ENCODE measurements at regions not wholly inside any gene's neighbourhood (a gene's known extent, or its start where the extent isn't known, plus 50 kb on each side); places are given as distances from the start of the nearest gene placed in this dataset.
"Not testable (repeated sequence)": the region's sequence is repeated elsewhere in the genome, so short reads cannot be mapped to it uniquely, and the experiment has no call there.

- no peak for DNase-seq
These were observed 749.5 kb upstream of the SLC39A10 start for GRCh38 chr2:194907569-194907968.

- DNase-seq = no peak
These were observed 760.2 kb upstream of the SLC39A10 start for GRCh38 chr2:194896871-194897270.

GRCh38 chr2:194883711-194884110 lies 773.3 kb upstream of the SLC39A10 start:
- no peak for DNase-seq

GRCh38 chr2:194870974-194871535 lies 786.0 kb upstream of the SLC39A10 start:
- DNase-seq = no peak

GRCh38 chr2:194867328-194867727 lies 789.7 kb upstream of the SLC39A10 start:
- DNase-seq = peak; percentile 12

- DNase-seq = no peak
These were observed 802.1 kb upstream of the SLC39A10 start for GRCh38 chr2:194854941-194855340.

- no peak for DNase-seq
These were observed 814.2 kb upstream of the SLC39A10 start for GRCh38 chr2:194842871-194843270.

GRCh38 chr2:194834371-194834770 lies 822.7 kb upstream of the SLC39A10 start:
- DNase-seq = not testable (repeated sequence)

GRCh38 chr2:194826241-194826640 lies 830.8 kb upstream of the SLC39A10 start:
- peak; percentile 49 for DNase-seq

GRCh38 chr2:194824450-194824849 lies 832.6 kb upstream of the SLC39A10 start:
- DNase-seq = no peak

GRCh38 chr2:194822657-194823056 lies 834.4 kb upstream of the SLC39A10 start:
- no peak for DNase-seq

- DNase-seq = no peak
These were observed 834.9 kb upstream of the SLC39A10 start for GRCh38 chr2:194822097-194822496.

GRCh38 chr2:194819367-194819766 lies 837.7 kb upstream of the SLC39A10 start:
- DNase-seq = peak; percentile 6

- peak; percentile 16 for DNase-seq
These were observed 841.6 kb upstream of the SLC39A10 start for GRCh38 chr2:194815475-194815874.

GRCh38 chr2:194802589-194802988 lies 854.4 kb upstream of the SLC39A10 start:
- no peak for DNase-seq

- not testable (repeated sequence) for DNase-seq
These were observed 870.0 kb upstream of the SLC39A10 start for GRCh38 chr2:194787071-194787470.

- DNase-seq = not testable (repeated sequence)
These were observed 885.6 kb upstream of the SLC39A10 start for GRCh38 chr2:194771394-194771793.

GRCh38 chr2:194769030-194769429 lies 888.0 kb upstream of the SLC39A10 start:
- DNase-seq = no peak

- DNase-seq = no peak
These were observed 891.3 kb upstream of the SLC39A10 start for GRCh38 chr2:194765723-194766122.

- peak; percentile 52 for DNase-seq
These were observed 906.1 kb upstream of the SLC39A10 start for GRCh38 chr2:194750926-194751325.

- no peak for DNase-seq
These were observed 911.4 kb upstream of the SLC39A10 start for GRCh38 chr2:194745557-194746146.

GRCh38 chr2:194742706-194743105 lies 914.3 kb upstream of the SLC39A10 start:
- peak; percentile 39 for DNase-seq

- DNase-seq = no peak
These were observed 917.8 kb upstream of the SLC39A10 start for GRCh38 chr2:194739217-194739616.

- DNase-seq = peak; percentile 6
These were observed 921.0 kb upstream of the SLC39A10 start for GRCh38 chr2:194735837-194736542.
